Caco-2 (cell line): ENCODE measurements at regions not wholly inside any gene's neighbourhood (a gene's known extent, or its start where the extent isn't known, plus 50 kb on each side); places are given as distances from the start of the nearest gene placed in this dataset.

Experiments used
- BruUV-seq: library from RNA; stranded (reverse); fragments of 400-500 nt; replicated peaks from 2 replicates; lab custom pipeline; 2021; lab: Mats Ljungman, UMichigan
- CTCF ChIA-PET: fragments of 300-600 bp; sonication (Branson Sonifier 250); formaldehyde crosslinking; loops from one replicate; lab custom pipeline; 2022; ENCODE audit warnings: antibody characterized with exemption; lab: Charles Lee
- POLR2A ChIA-PET: fragments of 300-600 bp; sonication (Branson Sonifier 250); formaldehyde crosslinking; loops from one replicate; lab custom pipeline; 2022; ENCODE audit warnings: antibody characterized with exemption; lab: Charles Lee
- DNase-seq, 2 experiments: peaks; one replicate each; pipeline versions ENCODE4 v3.0.0 to v3.0.0-alpha.2; 2020 to 2022
- H3K27me3 ChIP-seq: replicated peaks from 2 replicates; pipeline ENCODE4 v1.6.0; 2011; ENCODE audit warnings: low read length; ENCODE audit not compliant: control insufficient read depth, insufficient read depth
- H3K36me3 ChIP-seq: 2 replicates; pipeline ENCODE4 v1.5.1; 2011; ENCODE audit warnings: low read length; ENCODE audit not compliant: control insufficient read depth, insufficient read depth
- H3K4me1 ChIP-seq: fragments of 250-450 bp; sonication (Bioruptor Pico); 2 replicates; pipeline ENCODE4 v1.5.1; 2020; ENCODE audit warnings: mild to moderate bottlenecking
- H3K4me3 ChIP-seq: 2 replicates; pipeline ENCODE4 v1.5.1; 2011; ENCODE audit warnings: low read depth, mild to moderate bottlenecking, control low read depth, low read length
- H3K9me3 ChIP-seq: fragments of 250-450 bp; sonication (Bioruptor Pico); 2 replicates; pipeline ENCODE4 v1.5.1; 2020; ENCODE audit warnings: mild to moderate bottlenecking, moderate library complexity
- H3K27ac Mint-ChIP-seq: one replicate; pipeline ENCODE4 v1.8.0; 2022; ENCODE audit warnings: mixed read lengths; ENCODE audit not compliant: unreplicated experiment
- H3K27me3 Mint-ChIP-seq: one replicate; pipeline ENCODE4 v1.8.0; 2022; ENCODE audit warnings: mixed read lengths; ENCODE audit not compliant: insufficient read depth, unreplicated experiment
- H3K36me3 Mint-ChIP-seq: one replicate; pipeline ENCODE4 v1.8.0; 2022; ENCODE audit warnings: mild to moderate bottlenecking, mixed read lengths; ENCODE audit not compliant: insufficient read depth, unreplicated experiment
- H3K4me1 Mint-ChIP-seq: one replicate; pipeline ENCODE4 v1.8.0; 2022; ENCODE audit warnings: low read depth, mixed read lengths; ENCODE audit not compliant: unreplicated experiment
- H3K4me3 Mint-ChIP-seq: one replicate; pipeline ENCODE4 v1.8.0; 2022; ENCODE audit warnings: mild to moderate bottlenecking, moderate library complexity, mixed read lengths; ENCODE audit not compliant: unreplicated experiment
- H3K9me3 Mint-ChIP-seq: one replicate; pipeline ENCODE4 v1.8.0; 2022; ENCODE audit warnings: mixed read lengths; ENCODE audit not compliant: unreplicated experiment
- CTCF ChIP-seq, 2 experiments: fragments of 200-600 bp in 1 of 2; IDR thresholded peaks; 1 replicate in 1 of 2; 2 replicates in 1 of 2; pipeline versions ENCODE4 v1.5.1 to v1.8.0; 2011 to 2022; ENCODE audit warnings: antibody characterized with exemption in 1 of 2, control low read depth in 1 of 2, inconsistent platforms in 1 of 2, low read depth in 1 of 2, low read length in 1 of 2, mild to moderate bottlenecking in 1 of 2, moderate library complexity in 1 of 2; ENCODE audit not compliant: insufficient read depth in 1 of 2, severe bottlenecking in 1 of 2, unreplicated experiment in 1 of 2
- intact Hi-C: fragments of 100-400 bp; cut with micrococcal nuclease; formaldehyde crosslinking; loops from one replicate; pipeline ENCODE4 v1.10.0; 2022; ENCODE audit not compliant: unreplicated experiment

- no peak for TF ChIP-seq CTCF (IDR thresholded peaks at IDR 0.05; ENCODE audit: insufficient read depth in 1 of 2, low read depth in 1 of 2, low read length in 1 of 2, severe bottlenecking in 1 of 2, unreplicated experiment in 1 of 2)
- H3K36me3 Mint-ChIP-seq: no peaks in the 10 kb centered on the region
- H3K4me3 ChIP-seq: no peak overlapping the region
- no peaks in the 10 kb centered on the region for H3K27me3 Mint-ChIP-seq
- peaks cover 10% of the 10 kb centered on the region for H3K9me3 Mint-ChIP-seq
- intact Hi-C loops: no loop called here
- no peaks in the 10 kb centered on the region for H3K4me1 ChIP-seq
- POLR2A ChIA-PET: no interaction called here
- H3K4me1 Mint-ChIP-seq: no peaks in the 10 kb centered on the region
- no peaks in the 10 kb centered on the region for H3K36me3 ChIP-seq
- DNase-seq: no peak
- no peak overlapping the region for H3K27ac Mint-ChIP-seq
- no peaks in the 10 kb centered on the region for H3K9me3 ChIP-seq
- CTCF ChIA-PET: no interaction called here
- BruUV-seq: no TSS peak
- no peaks in the 10 kb centered on the region for H3K27me3 ChIP-seq
- H3K4me3 Mint-ChIP-seq: no peak overlapping the region
Measured at GRCh38 chr15:94991718-94992117, 760.4 kb downstream of the MCTP2 start.

DNA sequence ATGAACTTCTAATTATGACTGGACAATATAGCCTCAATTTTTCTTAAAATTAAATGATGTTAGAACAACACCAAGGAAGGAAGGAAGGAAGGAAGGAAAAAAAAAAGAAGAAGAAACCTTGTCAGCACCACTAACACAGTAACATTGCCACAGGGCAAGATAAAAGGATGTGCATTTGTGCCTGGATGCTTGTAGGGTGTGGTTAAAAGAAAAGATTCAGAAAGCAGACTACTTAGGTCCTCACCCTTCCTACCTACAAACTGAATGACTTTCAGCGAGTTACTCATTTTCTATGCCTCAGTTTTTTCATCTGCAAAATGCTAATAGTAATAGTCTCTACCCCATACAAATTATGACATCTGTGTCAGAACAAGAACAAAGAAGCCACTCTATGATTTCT, 778.3 kb downstream of the MCTP2 start:
- no peaks in the 10 kb centered on the region for H3K4me1 ChIP-seq
- no peaks in the 10 kb centered on the region for H3K36me3 Mint-ChIP-seq
- ChIA-PET CTCF (no interaction called here), POLR2A (no interaction called here)
- no peaks in the 10 kb centered on the region for H3K9me3 Mint-ChIP-seq
- no peaks in the 10 kb centered on the region for H3K9me3 ChIP-seq
- H3K36me3 ChIP-seq: no peaks in the 10 kb centered on the region
- no peak overlapping the region for H3K27ac Mint-ChIP-seq
- no peak overlapping the region for H3K4me3 ChIP-seq
- TF ChIP-seq CTCF (IDR thresholded peaks at IDR 0.05; ENCODE audit: insufficient read depth in 1 of 2, low read depth in 1 of 2, low read length in 1 of 2, severe bottlenecking in 1 of 2, unreplicated experiment in 1 of 2): no peak
- BruUV-seq: no TSS peak
- H3K27me3 Mint-ChIP-seq: no peaks in the 10 kb centered on the region
- H3K4me1 Mint-ChIP-seq: no peaks in the 10 kb centered on the region
- intact Hi-C loops: loop anchor here (10.0 kb wide), 1 partner anchor 55 kb away; no protein-coding TSS in a partner anchor
- no peak overlapping the region for H3K4me3 Mint-ChIP-seq
- H3K27me3 ChIP-seq: no peaks in the 10 kb centered on the region
- no peak for DNase-seq

DNA sequence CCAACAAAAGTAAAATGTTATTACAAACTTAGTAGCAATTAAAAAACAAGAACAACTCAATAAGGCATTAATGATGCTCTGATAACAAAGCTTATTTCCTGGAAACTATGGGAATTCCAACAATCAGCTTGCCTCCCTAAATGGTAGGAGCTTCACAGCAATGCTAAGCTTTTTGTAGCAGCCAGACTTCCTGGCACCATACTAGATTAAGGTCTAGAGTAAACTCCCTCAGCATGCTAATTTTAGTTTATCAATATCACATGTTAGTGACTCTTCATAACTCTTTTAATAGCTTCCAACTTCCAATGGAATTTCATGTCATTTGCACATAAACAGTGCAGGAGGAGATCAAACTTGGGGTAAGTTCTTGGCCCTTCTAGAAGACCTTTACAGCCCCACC, 782.0 kb downstream of the MCTP2 start:
- no peak for TF ChIP-seq CTCF (IDR thresholded peaks at IDR 0.05; ENCODE audit: insufficient read depth in 1 of 2, low read depth in 1 of 2, low read length in 1 of 2, severe bottlenecking in 1 of 2, unreplicated experiment in 1 of 2)

More for the DNA sequence above, 782.0 kb downstream of the MCTP2 start:
- Histone ChIP-seq H3K9me3 (no peaks in the 10 kb centered on the region), H3K4me3 (no peak overlapping the region), H3K4me1 (no peaks in the 10 kb centered on the region), H3K27me3 (no peaks in the 10 kb centered on the region), H3K36me3 (no peaks in the 10 kb centered on the region)
- H3K9me3 Mint-ChIP-seq: no peaks in the 10 kb centered on the region
- ChIA-PET CTCF (interaction anchor here (0.7 kb wide), 1 partner anchor 11 kb away, joined by 3 read pairs; no protein-coding TSS in a partner anchor), POLR2A (no interaction called here)
- no peaks in the 10 kb centered on the region for H3K27me3 Mint-ChIP-seq
- intact Hi-C loops: no loop called here
- no TSS peak for BruUV-seq
- H3K27ac Mint-ChIP-seq: no peak overlapping the region
- no peaks in the 10 kb centered on the region for H3K36me3 Mint-ChIP-seq
- DNase-seq: no peak
- no peaks in the 10 kb centered on the region for H3K4me1 Mint-ChIP-seq
- H3K4me3 Mint-ChIP-seq: no peak overlapping the region
